Astrocyte (in vitro differentiated cells and primary cell): ENCODE measurements at regions not wholly inside any gene's neighbourhood (a gene's known extent, or its start where the extent isn't known, plus 50 kb on each side); places are given as distances from the start of the nearest gene placed in this dataset.

Experiments
- EZH2 ChIP-seq: IDR thresholded peaks from 2 replicates; pipeline ENCODE4 v1.6.1; 2012; ENCODE audit warnings: mild to moderate bottlenecking, low read length, inconsistent platforms; ENCODE audit not compliant: insufficient read depth
- TF ChIP-seq, protein P1 (sequence below): IDR thresholded peaks from 2 replicates; pipeline ENCODE4 v1.5.1; 2011; ENCODE audit warnings: low read depth, mild to moderate bottlenecking, inconsistent platforms, low read length, moderate library complexity; ENCODE audit not compliant: insufficient read depth

DNA sequence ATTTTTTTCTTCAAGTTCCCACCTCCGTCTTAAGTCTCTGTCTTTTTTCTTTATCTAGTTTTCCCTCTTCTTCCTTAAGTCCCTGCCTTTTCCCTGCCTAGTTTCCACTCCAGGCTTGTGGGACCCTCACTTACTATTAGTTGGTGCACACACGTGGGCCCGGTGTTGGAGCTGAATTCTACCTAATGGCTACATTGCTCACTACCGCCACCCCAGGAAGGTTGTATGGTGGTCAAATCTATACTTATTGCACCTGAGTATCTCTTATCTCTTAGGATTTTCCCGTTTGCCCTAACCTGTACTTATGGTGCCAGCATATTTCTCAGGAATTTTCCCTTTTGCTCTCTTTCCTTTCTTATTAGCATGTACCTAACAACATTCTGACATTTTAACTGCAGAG is 692.8 kb downstream of the EPM2A start:
- TF ChIP-seq, protein P1, sequence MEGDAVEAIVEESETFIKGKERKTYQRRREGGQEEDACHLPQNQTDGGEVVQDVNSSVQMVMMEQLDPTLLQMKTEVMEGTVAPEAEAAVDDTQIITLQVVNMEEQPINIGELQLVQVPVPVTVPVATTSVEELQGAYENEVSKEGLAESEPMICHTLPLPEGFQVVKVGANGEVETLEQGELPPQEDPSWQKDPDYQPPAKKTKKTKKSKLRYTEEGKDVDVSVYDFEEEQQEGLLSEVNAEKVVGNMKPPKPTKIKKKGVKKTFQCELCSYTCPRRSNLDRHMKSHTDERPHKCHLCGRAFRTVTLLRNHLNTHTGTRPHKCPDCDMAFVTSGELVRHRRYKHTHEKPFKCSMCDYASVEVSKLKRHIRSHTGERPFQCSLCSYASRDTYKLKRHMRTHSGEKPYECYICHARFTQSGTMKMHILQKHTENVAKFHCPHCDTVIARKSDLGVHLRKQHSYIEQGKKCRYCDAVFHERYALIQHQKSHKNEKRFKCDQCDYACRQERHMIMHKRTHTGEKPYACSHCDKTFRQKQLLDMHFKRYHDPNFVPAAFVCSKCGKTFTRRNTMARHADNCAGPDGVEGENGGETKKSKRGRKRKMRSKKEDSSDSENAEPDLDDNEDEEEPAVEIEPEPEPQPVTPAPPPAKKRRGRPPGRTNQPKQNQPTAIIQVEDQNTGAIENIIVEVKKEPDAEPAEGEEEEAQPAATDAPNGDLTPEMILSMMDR = no peak
- no peak for TF ChIP-seq EZH2
